ENCODE measurements at regions not wholly inside any gene's neighbourhood (a gene's known extent, or its start where the extent isn't known, plus 50 kb on each side); places are given as distances from the start of the nearest gene placed in this dataset.

DNA sequence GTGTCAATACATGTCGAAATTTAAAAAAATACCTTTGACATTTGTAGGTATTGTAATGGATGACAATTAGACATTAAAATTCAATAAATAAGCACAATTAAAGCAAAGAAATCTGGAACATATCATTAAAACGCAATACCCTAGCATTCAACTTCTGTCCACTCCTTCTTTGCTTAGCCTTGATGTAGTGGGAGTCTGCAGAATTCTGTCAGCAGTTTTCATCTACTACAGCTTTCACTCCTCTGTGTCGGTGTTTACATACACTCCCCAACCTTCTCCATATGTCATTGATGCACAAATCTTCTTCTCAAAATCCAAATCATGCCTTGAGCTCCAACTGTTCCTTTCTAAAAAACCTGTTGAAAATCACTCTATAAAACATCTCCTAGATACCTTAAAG is 1380.6 kb downstream of the DSC3 start:
- TF ChIP-seq CREM (IDR thresholded peaks at IDR 0.05; ENCODE audit: low read depth) (no peak), CREB1 (IDR thresholded peaks at IDR 0.05; ENCODE audit: low read depth) (no peak), NRF1 (conservative IDR thresholded peaks at IDR 0.05; ENCODE audit: low read depth, low read length) (no peak), BRCA1 (IDR thresholded peaks at IDR 0.05; ENCODE audit: low read depth, low read length) (no peak), CEBPB (IDR thresholded peaks at IDR 0.05; ENCODE audit: borderline replicate concordance in 1 of 2, low read depth in 2 of 2, low read length in 2 of 2) (no peak)
- TF ChIP-seq, protein P1, sequence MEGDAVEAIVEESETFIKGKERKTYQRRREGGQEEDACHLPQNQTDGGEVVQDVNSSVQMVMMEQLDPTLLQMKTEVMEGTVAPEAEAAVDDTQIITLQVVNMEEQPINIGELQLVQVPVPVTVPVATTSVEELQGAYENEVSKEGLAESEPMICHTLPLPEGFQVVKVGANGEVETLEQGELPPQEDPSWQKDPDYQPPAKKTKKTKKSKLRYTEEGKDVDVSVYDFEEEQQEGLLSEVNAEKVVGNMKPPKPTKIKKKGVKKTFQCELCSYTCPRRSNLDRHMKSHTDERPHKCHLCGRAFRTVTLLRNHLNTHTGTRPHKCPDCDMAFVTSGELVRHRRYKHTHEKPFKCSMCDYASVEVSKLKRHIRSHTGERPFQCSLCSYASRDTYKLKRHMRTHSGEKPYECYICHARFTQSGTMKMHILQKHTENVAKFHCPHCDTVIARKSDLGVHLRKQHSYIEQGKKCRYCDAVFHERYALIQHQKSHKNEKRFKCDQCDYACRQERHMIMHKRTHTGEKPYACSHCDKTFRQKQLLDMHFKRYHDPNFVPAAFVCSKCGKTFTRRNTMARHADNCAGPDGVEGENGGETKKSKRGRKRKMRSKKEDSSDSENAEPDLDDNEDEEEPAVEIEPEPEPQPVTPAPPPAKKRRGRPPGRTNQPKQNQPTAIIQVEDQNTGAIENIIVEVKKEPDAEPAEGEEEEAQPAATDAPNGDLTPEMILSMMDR (IDR thresholded peaks at IDR 0.05 in 2 of 3, conservative IDR thresholded peaks at IDR 0.05 in 1 of 3; ENCODE audit: control insufficient read depth in 2 of 3, extremely low read depth in 1 of 3, insufficient read depth in 1 of 3, low read depth in 3 of 3, low read length in 3 of 3) = no peak
- TF ChIP-seq, protein P2, sequence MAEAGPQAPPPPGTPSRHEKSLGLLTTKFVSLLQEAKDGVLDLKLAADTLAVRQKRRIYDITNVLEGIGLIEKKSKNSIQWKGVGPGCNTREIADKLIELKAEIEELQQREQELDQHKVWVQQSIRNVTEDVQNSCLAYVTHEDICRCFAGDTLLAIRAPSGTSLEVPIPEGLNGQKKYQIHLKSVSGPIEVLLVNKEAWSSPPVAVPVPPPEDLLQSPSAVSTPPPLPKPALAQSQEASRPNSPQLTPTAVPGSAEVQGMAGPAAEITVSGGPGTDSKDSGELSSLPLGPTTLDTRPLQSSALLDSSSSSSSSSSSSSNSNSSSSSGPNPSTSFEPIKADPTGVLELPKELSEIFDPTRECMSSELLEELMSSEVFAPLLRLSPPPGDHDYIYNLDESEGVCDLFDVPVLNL (IDR thresholded peaks at IDR 0.05; ENCODE audit: low read depth, low read length) = no peak
